Thyroid gland (tissue), 4 donors: ENCODE measurements at regions not wholly inside any gene's neighbourhood (a gene's known extent, or its start where the extent isn't known, plus 50 kb on each side); places are given as distances from the start of the nearest gene placed in this dataset.

Experiments
- CTCF ChIP-seq, 6 experiments: fragments of 200-600 bp in 3 of 6; fragments of 450-650 bp in 3 of 6; sonication (generic) in 3 of 6; IDR thresholded peaks; one replicate each; pipeline ENCODE4 v1.5.1; 2016 to 2019; ENCODE audit warnings: antibody characterized with exemption in 6 of 6, mild to moderate bottlenecking in 2 of 6, inconsistent platforms in 1 of 6, moderate library complexity in 1 of 6
- POLR2A ChIP-seq, 2 donors: fragments of 450-650 bp; IDR thresholded peaks; one replicate each; pipeline ENCODE4 v1.6.1; 2017; ENCODE audit warnings: antibody characterized with exemption in 2 of 2, mild to moderate bottlenecking in 2 of 2, moderate library complexity in 1 of 2

GRCh38 chr22:35484651-35485556 is 55.7 kb upstream of the RASD2 start:
- TF ChIP-seq POLR2A (IDR thresholded peaks at IDR 0.05) (no peak), CTCF (IDR thresholded peaks at IDR 0.05) (no peak)
